ENCODE measurements at regions not wholly inside any gene's neighbourhood (a gene's known extent, or its start where the extent isn't known, plus 50 kb on each side); places are given as distances from the start of the nearest gene placed in this dataset.

DNA sequence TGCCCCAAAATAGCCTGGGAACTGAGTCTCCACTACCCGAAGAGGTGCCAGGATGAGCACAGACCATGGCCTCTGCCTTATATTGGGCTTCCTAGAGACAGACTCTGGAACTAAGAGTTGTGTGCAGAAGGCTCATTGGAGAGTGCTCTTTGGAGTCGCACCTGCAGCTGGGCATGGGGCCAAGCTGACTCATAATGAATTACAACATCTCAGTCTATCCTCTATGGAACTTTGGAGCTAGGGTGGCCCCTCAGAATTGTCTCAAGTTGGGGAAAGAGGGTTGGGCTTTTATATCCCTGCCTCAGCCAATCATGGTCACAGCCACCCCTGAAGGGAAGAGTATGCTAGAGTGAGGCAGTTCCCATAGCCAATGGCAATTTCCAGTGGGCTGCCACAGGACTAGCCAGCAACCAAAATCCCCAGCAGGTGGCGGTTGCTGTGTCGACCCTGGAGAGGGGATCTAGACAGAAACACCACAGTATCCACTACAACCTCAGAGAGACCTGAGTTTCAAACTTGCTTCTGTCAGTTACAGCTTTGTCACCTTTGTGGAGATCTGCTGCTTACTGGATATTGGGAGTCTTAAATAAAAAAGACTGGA lies 93.8 kb downstream of the DMRTA2 start:
- ChIA-PET CTCF (ENCODE audit: unreplicated experiment) (no interaction called here), POLR2A (no interaction called here)
- Histone ChIP-seq H3K79me2 (ENCODE audit: insufficient read depth, low read depth, low read length) (no peaks in the 10 kb centered on the region), H3K4me3 (ENCODE audit: low read depth, low read length, poor library complexity, severe bottlenecking) (no peak overlapping the region), H3K4me2 (ENCODE audit: low read length) (no peak overlapping the region), H3K9me3 (ENCODE audit: low read length) (no peaks in the 10 kb centered on the region), H3K9me2 (ENCODE audit: insufficient read depth, low read length) (no peaks in the 10 kb centered on the region), H4K20me1 (ENCODE audit: insufficient read depth, low read length) (no peaks in the 10 kb centered on the region), H2AFZ (ENCODE audit: low read length) (no peak overlapping the region), H3K36me3 (ENCODE audit: insufficient read depth, low read length) (no peaks in the 10 kb centered on the region), H3K4me1 (ENCODE audit: insufficient read depth, low read length, poor library complexity, severe bottlenecking) (no peaks in the 10 kb centered on the region), H3K27ac (ENCODE audit: low read depth, low read length, poor library complexity, severe bottlenecking) (no peak overlapping the region)
- TF ChIP-seq CTCF (conservative IDR thresholded peaks at IDR 0.05; ENCODE audit: low read length) (peak; percentile 36), EZH2phosphoT487 (IDR thresholded peaks at IDR 0.05; ENCODE audit: borderline replicate concordance, low read depth, low read length) (no peak)
- intact Hi-C loops (cut with micrococcal nuclease; ENCODE audit: unreplicated experiment): no loop called here
- no peak for DNase-seq (ENCODE audit: low spot score)
- BruUV-seq (replicated peaks): no TSS peak

- POLR2A ChIA-PET: no interaction called here
- Histone ChIP-seq H3K36me3 (ENCODE audit: insufficient read depth, low read length) (no peaks in the 10 kb centered on the region), H3K4me1 (ENCODE audit: insufficient read depth, low read length, poor library complexity, severe bottlenecking) (no peaks in the 10 kb centered on the region), H3K9me2 (ENCODE audit: insufficient read depth, low read length) (no peaks in the 10 kb centered on the region), H3K4me2 (ENCODE audit: low read length) (no peak overlapping the region), H3K4me3 (ENCODE audit: low read depth, low read length, poor library complexity, severe bottlenecking) (no peak overlapping the region), H4K20me1 (ENCODE audit: insufficient read depth, low read length) (no peaks in the 10 kb centered on the region), H3K27ac (ENCODE audit: low read depth, low read length, poor library complexity, severe bottlenecking) (no peak overlapping the region), H2AFZ (ENCODE audit: low read length) (no peak overlapping the region), H3K79me2 (ENCODE audit: insufficient read depth, low read depth, low read length) (no peaks in the 10 kb centered on the region), H3K9me3 (ENCODE audit: low read length) (no peaks in the 10 kb centered on the region)
- TF ChIP-seq CTCF (conservative IDR thresholded peaks at IDR 0.05; ENCODE audit: low read length): no peak
- TF ChIP-seq EZH2phosphoT487 (IDR thresholded peaks at IDR 0.05; ENCODE audit: borderline replicate concordance, low read depth, low read length): no peak
- CTCF ChIA-PET (ENCODE audit: unreplicated experiment): no interaction called here
- no peak for DNase-seq (ENCODE audit: low spot score)
- intact Hi-C loops (cut with micrococcal nuclease; ENCODE audit: unreplicated experiment): no loop called here
- no TSS peak for BruUV-seq (replicated peaks)
These were observed 94.7 kb downstream of the DMRTA2 start for GRCh38 chr1:50328552-50328951.

DNA sequence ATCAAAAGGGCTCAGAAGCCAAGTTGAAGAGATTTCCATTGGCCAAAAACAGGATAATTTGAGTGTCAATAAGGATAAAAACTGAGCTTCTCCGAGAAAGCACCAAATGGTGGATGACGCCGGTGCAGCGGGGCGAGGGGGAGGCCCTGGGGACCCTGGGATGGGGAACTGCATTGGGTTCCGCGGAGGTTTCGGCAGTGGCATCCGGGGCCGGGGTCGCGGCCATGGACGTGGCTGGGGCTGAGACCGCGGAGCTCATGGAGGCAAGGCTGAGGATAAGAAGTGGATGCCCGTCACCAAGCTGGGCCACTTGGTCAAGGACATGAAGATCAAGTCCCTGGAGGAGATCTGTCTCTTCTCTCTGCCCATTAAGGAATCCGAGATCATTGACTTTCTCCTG lies 97.2 kb downstream of the DMRTA2 start:
- BruUV-seq (replicated peaks): no TSS peak
- POLR2A ChIA-PET: interaction anchor here (1.1 kb wide), 1 partner anchor 12 kb away, joined by 5 read pairs; no protein-coding TSS in a partner anchor
- no peaks in the 10 kb centered on the region for H3K9me2 ChIP-seq (ENCODE audit: insufficient read depth, low read length)
- no peak overlapping the region for H2AFZ ChIP-seq (ENCODE audit: low read length)
- H3K4me3 ChIP-seq (ENCODE audit: low read depth, low read length, poor library complexity, severe bottlenecking): no peak overlapping the region
- H4K20me1 ChIP-seq (ENCODE audit: insufficient read depth, low read length): no peaks in the 10 kb centered on the region
- no peaks in the 10 kb centered on the region for H3K4me1 ChIP-seq (ENCODE audit: insufficient read depth, low read length, poor library complexity, severe bottlenecking)
- CTCF ChIA-PET (ENCODE audit: unreplicated experiment): no interaction called here
- no peak for TF ChIP-seq CTCF (conservative IDR thresholded peaks at IDR 0.05; ENCODE audit: low read length)
- TF ChIP-seq EZH2phosphoT487 (IDR thresholded peaks at IDR 0.05; ENCODE audit: borderline replicate concordance, low read depth, low read length): no peak
- no peaks in the 10 kb centered on the region for H3K36me3 ChIP-seq (ENCODE audit: insufficient read depth, low read length)
- H3K27ac ChIP-seq (ENCODE audit: low read depth, low read length, poor library complexity, severe bottlenecking): no peak overlapping the region
- intact Hi-C loops (cut with micrococcal nuclease; ENCODE audit: unreplicated experiment): no loop called here
- H3K79me2 ChIP-seq (ENCODE audit: insufficient read depth, low read depth, low read length): no peaks in the 10 kb centered on the region
- H3K4me2 ChIP-seq (ENCODE audit: low read length): no peak overlapping the region
- H3K9me3 ChIP-seq (ENCODE audit: low read length): no peaks in the 10 kb centered on the region
- no peak for DNase-seq (ENCODE audit: low spot score)
